Right kidney (tissue), 1 donor: ENCODE measurements at regions not wholly inside any gene's neighbourhood (a gene's known extent, or its start where the extent isn't known, plus 50 kb on each side); places are given as distances from the start of the nearest gene placed in this dataset.

Experiments used
- DNase-seq: peaks from one replicate; pipeline ENCODE4 v3.0.0-alpha.2; 2016

GRCh38 chr5:68161156-68161555 is 54.4 kb upstream of the PIK3R1 start:
- DNase-seq, result no peak

GRCh38 chr5:68159224-68159951 is 56.2 kb upstream of the PIK3R1 start:
- DNase-seq, result no peak

- no peak for DNase-seq
Measured at GRCh38 chr5:68155940-68156339, 59.6 kb upstream of the PIK3R1 start.

GRCh38 chr5:68154119-68154857 is 61.3 kb upstream of the PIK3R1 start:
- no peak for DNase-seq

- no peak for DNase-seq
Measured at GRCh38 chr5:68151812-68152211, 63.7 kb upstream of the PIK3R1 start.

GRCh38 chr5:68149189-68149588 is 66.4 kb upstream of the PIK3R1 start:
- no peak for DNase-seq

GRCh38 chr5:68148096-68148495 is 67.5 kb upstream of the PIK3R1 start:
- no peak for DNase-seq

GRCh38 chr5:68147659-68148058 is 67.9 kb upstream of the PIK3R1 start:
- DNase-seq, result no peak

GRCh38 chr5:68141494-68141893 is 74.1 kb upstream of the PIK3R1 start:
- DNase-seq, result no peak

- no peak for DNase-seq
Measured at GRCh38 chr5:68140763-68141162, 74.8 kb upstream of the PIK3R1 start.

- DNase-seq, result no peak
Measured at GRCh38 chr5:68139611-68140441, 75.7 kb upstream of the PIK3R1 start.

GRCh38 chr5:68137511-68138140 is 77.9 kb upstream of the PIK3R1 start:
- DNase-seq, result no peak

- no peak for DNase-seq
Measured at GRCh38 chr5:68134669-68135313, 80.8 kb upstream of the PIK3R1 start.

GRCh38 chr5:68134033-68134668 is 81.4 kb upstream of the PIK3R1 start:
- no peak for DNase-seq

GRCh38 chr5:68130253-68130652 is 85.3 kb upstream of the PIK3R1 start:
- DNase-seq, result no peak

- no peak for DNase-seq
Measured at GRCh38 chr5:68129364-68129763, 86.2 kb upstream of the PIK3R1 start.

GRCh38 chr5:68126886-68127285 is 88.7 kb upstream of the PIK3R1 start:
- no peak for DNase-seq

- DNase-seq, result no peak
Measured at GRCh38 chr5:68122439-68123328, 92.9 kb upstream of the PIK3R1 start.

GRCh38 chr5:68116868-68117411 is 98.6 kb upstream of the PIK3R1 start:
- no peak for DNase-seq

GRCh38 chr5:68116408-68116807 is 99.1 kb upstream of the PIK3R1 start:
- DNase-seq, result no peak
